ENCODE measurements at regions not wholly inside any gene's neighbourhood (a gene's known extent, or its start where the extent isn't known, plus 50 kb on each side); places are given as distances from the start of the nearest gene placed in this dataset.

- peaks cover 0 to 11% of the 10 kb centered on the region in 2 donors for H3K9me3 Mint-ChIP-seq
- no peak overlapping the region for H3K4me3 ChIP-seq (ENCODE audit: low read length)
- ATAC-seq = no peak
Measured at GRCh38 chrY:17235769-17236168, 644.3 kb downstream of the CDY2B start.

GRCh38 chrY:17233435-17234109 lies 646.4 kb downstream of the CDY2B start:
- H3K4me3 Mint-ChIP-seq = no peak overlapping the region
- no peak for TF ChIP-seq CTCF (IDR thresholded peaks at IDR 0.05)
- H3K4me1 ChIP-seq (ENCODE audit: control insufficient read depth, insufficient read depth, low read length) = no peaks in the 10 kb centered on the region
- H3K27ac Mint-ChIP-seq = no peak overlapping the region
- no peaks in the 10 kb centered on the region for H3K9me3 ChIP-seq (ENCODE audit: control insufficient read depth, insufficient read depth, low read length)
- no peaks in the 10 kb centered on the region for H3K36me3 ChIP-seq (ENCODE audit: control insufficient read depth, insufficient read depth, low read length)
- H3K27me3 ChIP-seq (ENCODE audit: control insufficient read depth, insufficient read depth, low read length) = no peaks in the 10 kb centered on the region
- 72% methylated on average over 3 of the region's 3 CpGs for WGBS (ENCODE audit: insufficient coverage)
- H3K4me3 ChIP-seq (ENCODE audit: low read length) = no peak overlapping the region
- H3K36me3 Mint-ChIP-seq = no peaks in the 10 kb centered on the region
- no peak overlapping the region for H3K27ac ChIP-seq (ENCODE audit: low read length)
- intact Hi-C loops (cut with micrococcal nuclease) = no loop called here
- DNase-seq (no peak), ATAC-seq (no peak)
- no peaks in the 10 kb centered on the region for H3K27me3 Mint-ChIP-seq (ENCODE audit: low read depth in 2 of 2)
- no peaks in the 10 kb centered on the region for H3K4me1 Mint-ChIP-seq
- H3K9me3 Mint-ChIP-seq = peaks cover 0 to 11% of the 10 kb centered on the region in 2 donors

More at GRCh38 chrY:17235769-17236168, 644.3 kb downstream of the CDY2B start:
- H3K4me1 Mint-ChIP-seq = no peaks in the 10 kb centered on the region
- 69% methylated on average over 2 of the region's 2 CpGs for WGBS (ENCODE audit: insufficient coverage)
- no peak overlapping the region for H3K27ac Mint-ChIP-seq
- H3K27ac ChIP-seq (ENCODE audit: low read length) = no peak overlapping the region
- no peaks in the 10 kb centered on the region for H3K27me3 Mint-ChIP-seq (ENCODE audit: low read depth in 2 of 2)
- intact Hi-C loops (cut with micrococcal nuclease) = no loop called here
- H3K36me3 ChIP-seq (ENCODE audit: control insufficient read depth, insufficient read depth, low read length) = no peaks in the 10 kb centered on the region
- TF ChIP-seq CTCF (IDR thresholded peaks at IDR 0.05) = no peak
- H3K27me3 ChIP-seq (ENCODE audit: control insufficient read depth, insufficient read depth, low read length) = no peaks in the 10 kb centered on the region
- H3K9me3 ChIP-seq (ENCODE audit: control insufficient read depth, insufficient read depth, low read length) = no peaks in the 10 kb centered on the region
- DNase-seq = no peak
- H3K4me3 Mint-ChIP-seq = no peak overlapping the region
- H3K4me1 ChIP-seq (ENCODE audit: control insufficient read depth, insufficient read depth, low read length) = no peaks in the 10 kb centered on the region
- no peaks in the 10 kb centered on the region for H3K36me3 Mint-ChIP-seq

GRCh38 chrY:17231994-17232393 lies 648.0 kb downstream of the CDY2B start:
- Histone ChIP-seq H3K27ac (ENCODE audit: low read length) (no peak overlapping the region), H3K9me3 (ENCODE audit: control insufficient read depth, insufficient read depth, low read length) (no peaks in the 10 kb centered on the region), H3K4me1 (ENCODE audit: control insufficient read depth, insufficient read depth, low read length) (no peaks in the 10 kb centered on the region), H3K27me3 (ENCODE audit: control insufficient read depth, insufficient read depth, low read length) (no peaks in the 10 kb centered on the region), H3K36me3 (ENCODE audit: control insufficient read depth, insufficient read depth, low read length) (no peaks in the 10 kb centered on the region), H3K4me3 (ENCODE audit: low read length) (no peak overlapping the region)
- H3K27ac Mint-ChIP-seq = no peak overlapping the region
- ATAC-seq = no peak
- H3K4me3 Mint-ChIP-seq = no peak overlapping the region
- DNase-seq = no peak
- no peak for TF ChIP-seq CTCF (IDR thresholded peaks at IDR 0.05)
- no CpG with 5 or more reads among the region's 3 CpGs for WGBS (ENCODE audit: insufficient coverage)
- H3K36me3 Mint-ChIP-seq = no peaks in the 10 kb centered on the region
- H3K4me1 Mint-ChIP-seq = no peaks in the 10 kb centered on the region
- no peaks in the 10 kb centered on the region for H3K27me3 Mint-ChIP-seq (ENCODE audit: low read depth in 2 of 2)
- intact Hi-C loops (cut with micrococcal nuclease) = no loop called here
- H3K9me3 Mint-ChIP-seq = peaks cover 0 to 9% of the 10 kb centered on the region in 2 donors

- TF ChIP-seq CTCF (IDR thresholded peaks at IDR 0.05) = no peak
- no peak overlapping the region for H3K27ac ChIP-seq (ENCODE audit: low read length)
- H3K27me3 ChIP-seq (ENCODE audit: control insufficient read depth, insufficient read depth, low read length) = no peaks in the 10 kb centered on the region
- DNase-seq (no peak), ATAC-seq (no peak)
- Mint-ChIP-seq H3K9me3 (peaks cover 0 to 2% of the 10 kb centered on the region in 2 donors), H3K4me1 (no peaks in the 10 kb centered on the region), H3K27ac (no peak overlapping the region), H3K4me3 (no peak overlapping the region), H3K27me3 (ENCODE audit: low read depth in 2 of 2) (no peaks in the 10 kb centered on the region), H3K36me3 (no peaks in the 10 kb centered on the region)
- H3K36me3 ChIP-seq (ENCODE audit: control insufficient read depth, insufficient read depth, low read length) = no peaks in the 10 kb centered on the region
- H3K4me1 ChIP-seq (ENCODE audit: control insufficient read depth, insufficient read depth, low read length) = no peaks in the 10 kb centered on the region
- intact Hi-C loops (cut with micrococcal nuclease) = no loop called here
- no peaks in the 10 kb centered on the region for H3K9me3 ChIP-seq (ENCODE audit: control insufficient read depth, insufficient read depth, low read length)
- no CpG with 5 or more reads among the region's 1 CpG for WGBS (ENCODE audit: insufficient coverage)
- H3K4me3 ChIP-seq (ENCODE audit: low read length) = no peak overlapping the region
Measured at GRCh38 chrY:17223502-17223901, 656.5 kb downstream of the CDY2B start.

All from natural killer cell (primary cell).